ENCODE measurements at regions not wholly inside any gene's neighbourhood (a gene's known extent, or its start where the extent isn't known, plus 50 kb on each side); places are given as distances from the start of the nearest gene placed in this dataset.

DNA sequence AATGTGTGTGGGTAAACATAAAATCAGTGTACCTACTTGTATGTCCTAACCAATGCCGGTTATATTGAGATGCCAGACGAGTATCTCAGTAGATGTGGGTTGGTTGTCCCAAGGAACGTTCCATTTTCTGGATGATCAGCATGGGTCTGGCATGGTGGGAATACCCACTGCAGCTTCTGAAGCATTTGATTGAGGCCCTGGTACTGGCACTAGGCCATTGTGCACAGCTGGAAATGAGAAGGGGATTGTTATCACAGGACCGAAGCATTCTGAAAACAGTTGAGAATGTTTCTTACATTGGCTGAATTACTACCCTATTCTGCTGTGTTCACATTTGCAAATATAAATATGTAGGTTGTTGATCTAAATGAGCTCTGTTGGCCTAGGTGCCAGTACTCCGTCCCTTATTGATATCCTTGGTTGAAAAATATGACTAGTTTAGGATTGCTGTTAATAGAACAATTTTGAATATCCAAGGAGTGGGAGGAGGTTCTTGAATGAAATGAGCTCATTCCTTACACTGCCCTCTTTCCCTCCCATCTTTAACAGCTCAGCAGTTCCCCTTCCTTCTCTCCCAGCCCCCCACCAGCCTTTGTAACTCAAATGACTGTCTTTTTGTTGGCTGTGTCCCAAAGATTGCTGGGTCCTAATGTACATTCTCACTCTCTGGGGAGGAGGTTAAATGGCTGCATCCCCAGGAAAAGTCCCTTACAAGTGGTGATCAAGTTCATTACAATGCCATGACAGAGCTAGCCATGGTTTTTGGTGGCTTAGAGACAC is 293.3 kb upstream of the TPM1 start:
- no peak for DNase-seq (ENCODE audit: low read depth)

DNA sequence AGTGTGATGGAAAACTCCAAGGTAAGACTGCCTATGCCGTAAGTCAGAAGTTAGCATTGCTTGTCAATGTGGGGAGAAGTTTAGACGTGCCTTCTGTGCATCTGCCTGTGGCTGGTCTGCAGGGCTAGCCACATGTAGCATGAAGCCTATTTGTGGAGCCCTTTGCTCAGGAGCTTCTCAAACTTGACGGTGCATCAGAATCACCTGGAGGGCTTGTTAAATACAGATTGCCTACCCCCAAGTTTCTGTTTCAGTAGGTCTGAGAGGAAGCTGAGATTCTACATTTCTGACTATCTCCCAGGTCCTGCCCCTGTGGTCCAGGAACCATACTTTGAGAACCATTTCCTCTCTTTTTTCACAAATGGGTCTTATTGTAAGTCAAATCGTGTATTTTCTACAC is 292.1 kb upstream of the TPM1 start:
- no peak for DNase-seq (ENCODE audit: low read depth)

DNA sequence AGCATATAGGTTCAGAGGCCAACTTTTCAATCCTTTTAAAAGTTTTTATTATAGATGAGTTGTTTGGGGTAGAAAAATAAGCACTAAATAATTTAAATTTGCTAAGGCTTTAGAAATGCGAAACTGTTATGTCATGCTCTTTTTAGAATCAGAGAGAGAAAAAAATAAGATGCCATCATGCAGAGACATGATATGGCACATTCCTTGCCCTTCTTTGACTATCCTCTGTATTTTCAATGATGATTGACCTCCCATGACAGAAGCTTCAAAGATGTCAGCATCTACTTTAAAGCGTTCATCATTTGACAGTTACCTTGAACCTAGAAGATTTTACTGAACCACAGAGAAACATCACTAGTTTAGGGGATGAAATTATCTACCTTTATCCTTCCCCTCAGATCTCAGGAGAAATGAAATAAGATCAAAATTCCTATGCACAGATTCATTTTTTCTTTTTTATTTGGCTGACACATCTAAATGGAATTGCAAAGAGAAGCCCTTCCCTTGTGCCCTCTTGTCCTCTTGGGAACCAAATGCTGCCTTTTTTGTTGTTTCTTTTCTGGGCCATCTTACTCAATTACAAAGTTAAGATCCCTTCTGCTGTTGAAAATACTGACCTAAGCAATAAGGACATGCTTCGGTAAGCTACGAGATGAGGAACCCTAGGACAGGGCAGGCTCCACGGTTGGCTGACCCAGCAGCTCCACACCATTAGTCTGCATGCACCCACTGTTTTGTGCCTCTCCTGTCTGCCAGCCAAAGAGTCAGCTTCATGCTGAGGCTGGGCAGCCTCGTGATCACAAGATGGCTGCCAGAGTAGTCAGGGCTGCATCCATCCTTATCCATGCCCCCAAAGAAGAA is 289.7 kb upstream of the TPM1 start:
- no peak for DNase-seq (ENCODE audit: low read depth)

DNA sequence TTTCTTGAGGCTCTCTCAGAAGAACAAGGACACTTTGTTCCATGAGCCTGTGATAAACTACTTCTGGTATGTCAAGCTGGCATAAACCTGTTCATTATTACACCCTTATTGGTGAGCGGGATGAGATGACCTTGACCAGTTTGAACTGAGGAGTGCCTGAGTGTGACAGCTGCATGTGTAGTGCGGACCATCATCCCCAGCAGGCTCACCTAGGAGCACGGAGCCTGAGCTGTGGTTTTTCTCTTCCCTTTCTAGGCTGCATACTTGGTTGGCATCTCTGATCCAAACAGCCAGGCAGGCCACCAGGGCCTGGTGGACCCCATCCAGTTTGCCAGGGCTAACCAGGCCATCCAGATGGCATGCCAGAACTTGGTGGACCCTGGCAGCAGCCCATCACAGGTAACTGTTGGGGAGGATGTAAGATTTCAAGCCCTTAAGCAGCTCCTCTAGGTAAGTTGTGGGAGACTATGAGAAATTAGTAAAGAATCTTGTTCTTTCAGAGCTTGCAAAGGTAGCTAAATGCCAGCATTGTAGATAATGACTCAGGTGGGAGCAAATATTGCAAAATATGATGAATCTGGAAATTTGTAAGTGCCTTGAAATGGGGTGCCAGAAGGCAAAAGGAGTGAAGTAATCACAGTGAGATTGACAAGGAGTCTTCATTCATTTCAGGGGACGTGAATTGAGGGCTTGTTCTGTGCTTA is 288.9 kb upstream of the TPM1 start:
- no peak for DNase-seq (ENCODE audit: low read depth)

DNA sequence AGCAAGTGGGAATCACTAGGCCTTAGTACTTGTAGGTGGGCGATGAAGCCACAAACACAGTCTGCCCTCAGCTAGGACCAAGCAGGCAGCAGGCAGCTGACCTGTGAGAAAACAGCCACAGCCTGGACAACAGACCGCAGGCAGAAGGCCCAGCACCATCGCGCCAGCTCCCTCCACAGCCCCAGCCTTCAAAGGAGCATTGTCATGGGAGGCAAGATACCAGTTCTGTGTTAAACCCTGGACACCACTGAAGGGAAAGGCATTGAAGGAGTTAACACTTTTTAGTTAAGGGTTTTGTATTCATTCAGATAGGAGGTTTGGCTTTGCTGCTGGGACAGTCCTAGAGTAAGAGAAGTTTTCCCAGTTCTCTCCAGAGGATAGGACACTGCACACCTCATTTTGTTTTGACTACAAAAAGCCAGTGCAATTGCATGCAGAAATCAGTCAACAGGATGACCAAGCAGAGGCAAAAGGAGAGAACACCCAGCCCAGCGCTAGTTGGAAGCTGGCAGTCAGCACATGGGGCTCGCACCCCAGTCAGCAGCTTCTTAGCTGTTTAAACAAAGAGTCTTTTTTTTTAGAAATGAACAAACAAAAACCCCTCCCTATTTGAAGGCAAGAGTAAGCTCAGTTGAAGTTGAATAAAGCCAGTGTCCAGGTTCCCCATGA is 286.1 kb upstream of the TPM1 start:
- no peak for DNase-seq (ENCODE audit: low read depth)

DNA sequence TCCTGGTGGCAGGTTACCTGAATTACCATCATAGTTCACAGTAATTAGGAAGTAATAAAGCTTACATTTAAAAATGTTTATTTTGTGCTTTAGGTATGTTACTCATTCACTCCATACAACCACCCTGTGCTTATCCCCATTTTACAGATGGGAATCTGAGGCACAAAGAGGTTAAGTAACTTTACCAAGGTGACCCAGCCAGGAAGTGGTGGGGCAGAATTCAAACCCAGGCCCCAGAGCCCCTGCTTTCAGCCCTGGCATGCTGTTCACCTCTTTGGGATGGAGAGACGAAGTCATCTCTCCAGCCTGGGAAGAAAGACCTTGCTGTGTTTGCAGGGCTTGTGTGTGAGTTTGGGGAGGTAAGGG is 285.6 kb upstream of the TPM1 start:
- DNase-seq (ENCODE audit: low read depth), result no peak

DNA sequence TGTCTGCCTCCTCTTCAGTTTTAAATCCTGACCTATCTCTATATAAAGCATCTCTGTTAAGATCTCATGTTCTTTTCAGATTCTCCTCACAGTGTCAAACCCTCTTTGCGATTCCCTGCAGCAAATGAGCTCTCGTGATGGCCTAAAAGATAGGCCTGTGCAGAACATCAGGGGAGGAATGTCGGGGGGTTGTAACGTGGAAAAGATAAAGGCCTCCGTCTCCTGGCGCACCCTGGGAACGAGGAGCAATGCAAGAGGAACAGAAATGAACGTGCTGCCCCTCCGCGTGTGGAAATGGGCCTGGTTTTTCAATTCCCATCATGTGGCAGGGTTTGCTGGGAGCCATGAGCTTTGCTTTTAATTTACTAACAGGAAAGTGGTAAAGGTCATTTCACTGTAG is 285.0 kb upstream of the TPM1 start:
- DNase-seq (ENCODE audit: low read depth), result no peak

DNA sequence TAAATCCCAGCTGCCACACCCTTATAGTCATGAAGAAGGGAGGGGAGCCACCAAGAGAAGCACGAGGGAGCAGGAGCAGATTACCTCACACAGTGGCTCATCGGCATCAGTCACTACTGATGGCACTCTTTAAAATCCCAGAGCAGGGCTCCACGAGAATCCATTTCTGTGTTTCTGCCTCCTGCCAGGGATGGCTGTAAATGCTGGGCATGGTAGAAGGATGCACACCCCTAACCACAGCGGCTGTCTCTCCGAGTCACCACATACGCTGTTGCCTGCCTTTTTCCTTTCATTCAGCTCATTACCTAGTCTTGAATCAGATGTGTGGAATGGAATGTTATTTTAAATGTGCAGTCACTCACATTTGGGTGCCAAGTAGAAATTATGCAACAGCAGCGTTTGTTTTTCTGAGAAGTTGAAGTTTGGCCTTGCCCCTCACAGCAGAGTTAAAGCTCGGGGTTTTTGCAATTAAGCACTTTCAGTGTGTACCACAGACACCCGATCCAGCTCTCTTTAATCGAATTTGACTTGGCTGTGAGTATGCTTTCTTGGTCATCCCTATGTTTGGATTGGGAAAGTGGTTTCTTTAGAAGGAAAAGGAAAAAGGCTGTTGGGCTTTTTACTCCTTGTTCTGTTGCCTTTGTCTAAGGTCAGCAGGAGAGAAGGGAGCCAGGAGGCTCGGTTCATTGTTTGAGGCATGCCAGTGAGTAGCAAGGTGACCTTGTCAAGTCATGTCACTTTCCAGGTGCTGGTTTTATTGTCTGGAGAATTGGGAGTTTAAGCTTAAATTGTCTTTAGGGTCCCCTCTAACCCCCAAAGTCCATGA is 284.2 kb upstream of the TPM1 start:
- no peak for DNase-seq (ENCODE audit: low read depth)

DNA sequence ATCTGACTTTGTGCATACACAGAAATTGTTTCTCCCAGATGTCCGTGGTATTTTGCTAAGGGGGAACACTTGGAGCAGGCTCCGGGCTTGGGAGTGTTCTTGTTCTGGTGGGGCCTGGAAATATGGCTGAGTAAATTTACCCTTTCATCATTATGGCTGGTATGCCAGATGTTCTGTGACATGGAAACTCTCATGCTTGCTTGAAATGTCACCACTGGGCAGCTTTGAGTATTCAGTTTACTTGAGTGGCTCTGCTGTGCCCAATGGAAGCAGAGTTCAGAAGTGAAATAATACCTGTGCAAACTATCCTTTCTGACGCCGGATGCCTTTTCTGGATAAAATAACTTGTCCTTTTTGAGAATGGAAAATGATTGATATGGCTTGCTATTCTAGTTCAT is 283.6 kb upstream of the TPM1 start:
- no peak for DNase-seq (ENCODE audit: low read depth)

DNA sequence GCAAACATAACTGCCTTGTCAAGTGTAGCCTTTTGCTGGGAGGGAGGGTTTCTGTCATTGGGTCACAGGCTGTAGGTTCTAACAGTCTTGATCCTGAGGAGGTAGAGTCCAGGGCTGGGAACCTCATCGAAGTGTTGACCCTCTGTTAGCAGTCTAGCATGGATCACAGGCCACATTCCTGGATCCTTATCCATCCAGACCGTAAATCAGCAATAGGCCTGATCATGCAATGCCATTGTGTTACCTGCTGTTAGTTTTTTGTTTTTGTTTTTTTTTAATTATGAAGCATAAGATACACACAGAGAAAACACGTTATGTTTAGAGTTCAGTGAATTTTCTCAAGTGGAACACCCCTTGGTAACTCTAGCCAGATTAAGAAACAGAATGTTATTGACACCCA is 282.0 kb upstream of the TPM1 start:
- DNase-seq (ENCODE audit: low read depth), result no peak

DNA sequence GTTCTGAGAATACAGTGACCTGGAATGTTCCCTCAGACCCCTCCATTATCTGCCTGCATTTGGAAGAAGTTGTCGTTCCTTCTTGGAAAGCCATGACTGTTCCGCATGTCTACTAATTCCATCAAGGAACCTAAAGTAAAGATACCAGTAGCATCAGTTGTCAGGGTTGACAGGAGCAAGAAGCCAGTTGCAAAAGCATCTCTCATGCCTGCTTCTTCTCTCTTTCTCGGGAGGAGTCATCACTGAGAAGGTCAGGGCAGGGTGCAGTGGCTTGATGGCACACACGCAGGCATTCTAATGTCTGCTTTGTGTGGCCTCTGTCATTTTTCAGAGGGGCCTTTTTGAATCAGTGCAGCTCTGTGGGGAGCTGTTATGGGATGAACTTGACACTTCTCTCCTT is 276.6 kb upstream of the TPM1 start:
- DNase-seq (ENCODE audit: low read depth), result no peak

DNA sequence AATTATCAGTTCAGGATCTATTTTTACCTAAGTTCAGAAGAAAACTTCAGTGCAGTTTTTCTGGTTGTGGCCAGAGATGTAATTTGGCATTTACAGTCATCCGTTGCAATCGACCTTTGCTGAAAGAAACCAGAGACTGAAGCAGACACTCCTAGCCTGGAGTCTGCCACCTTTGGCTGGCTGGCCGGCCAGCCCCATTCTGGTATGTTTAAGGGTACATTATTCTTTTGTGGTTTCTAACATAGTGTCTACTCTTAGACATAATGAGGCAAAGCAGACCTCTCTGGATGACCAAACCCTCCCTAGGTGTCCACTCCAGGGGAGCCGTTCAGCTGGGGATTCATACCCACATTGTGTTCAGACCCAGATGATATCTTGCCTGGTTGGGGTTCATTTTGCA is 275.9 kb upstream of the TPM1 start:
- DNase-seq (ENCODE audit: low read depth), result no peak

DNA sequence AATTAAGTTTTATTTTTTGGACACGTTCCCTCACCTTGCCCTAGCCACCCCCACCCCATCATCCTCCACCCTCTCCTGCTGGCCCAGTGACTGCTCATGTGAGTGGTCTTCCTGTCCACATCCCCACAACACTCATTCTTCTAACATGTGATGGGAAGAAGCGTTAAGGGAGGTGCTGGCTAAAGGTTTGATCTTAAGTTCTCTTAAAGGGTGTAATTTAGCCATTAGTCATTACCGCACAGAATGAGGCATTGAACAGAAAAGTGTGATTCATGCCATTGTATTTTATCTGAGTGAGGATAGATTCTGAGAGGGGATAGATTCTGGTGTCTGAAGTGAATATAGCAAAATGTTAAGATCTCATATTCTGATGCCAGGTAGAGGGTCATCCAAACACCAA is 272.9 kb upstream of the TPM1 start:
- DNase-seq (ENCODE audit: low read depth), result no peak

DNA sequence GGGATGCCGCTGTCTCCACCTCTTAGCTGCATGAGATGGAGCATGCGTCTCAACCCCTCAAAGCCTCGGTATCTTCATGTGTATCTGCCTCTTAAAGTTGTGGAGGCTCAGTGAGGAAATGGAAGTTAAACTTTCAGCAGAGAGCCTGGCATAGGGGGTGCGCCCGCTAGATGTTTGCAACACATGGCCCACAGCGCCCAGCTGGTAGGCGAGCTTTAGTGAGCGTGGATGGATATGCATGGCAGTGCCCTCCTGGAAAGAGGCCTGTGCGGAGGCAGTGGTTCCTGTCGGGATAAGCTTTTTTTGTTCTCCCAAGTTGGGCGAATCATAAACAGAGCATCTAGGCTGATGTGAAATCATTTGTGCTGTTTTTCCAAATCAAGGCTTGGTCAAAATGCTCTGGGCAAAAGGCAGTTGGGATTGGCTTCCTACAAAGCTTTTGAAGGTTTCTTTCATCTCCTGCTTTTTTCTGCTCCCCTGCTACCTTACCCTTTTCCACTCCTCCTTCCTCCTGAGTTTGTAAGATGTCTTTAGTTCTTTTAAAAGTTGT is 272.4 kb upstream of the TPM1 start:
- DNase-seq (ENCODE audit: low read depth), result no peak

DNA sequence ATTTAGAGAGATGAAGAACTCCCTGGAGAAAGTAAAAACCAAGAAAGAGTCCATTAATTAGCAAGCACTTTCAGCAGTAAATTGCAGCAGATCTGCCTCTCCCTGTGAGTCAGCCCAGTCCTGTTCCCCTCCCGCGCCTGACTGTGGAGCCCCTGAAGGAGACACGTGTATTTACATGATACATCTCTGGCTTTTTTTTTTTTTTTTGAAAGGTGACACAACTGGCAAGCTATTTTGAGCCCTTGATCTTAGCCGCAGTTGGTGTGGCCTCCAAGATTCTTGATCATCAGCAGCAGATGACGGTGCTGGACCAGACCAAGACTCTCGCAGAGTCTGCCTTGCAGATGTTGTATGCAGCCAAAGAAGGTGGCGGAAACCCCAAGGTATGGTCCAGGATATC is 271.8 kb upstream of the TPM1 start:
- DNase-seq (ENCODE audit: low read depth), result no peak

DNA sequence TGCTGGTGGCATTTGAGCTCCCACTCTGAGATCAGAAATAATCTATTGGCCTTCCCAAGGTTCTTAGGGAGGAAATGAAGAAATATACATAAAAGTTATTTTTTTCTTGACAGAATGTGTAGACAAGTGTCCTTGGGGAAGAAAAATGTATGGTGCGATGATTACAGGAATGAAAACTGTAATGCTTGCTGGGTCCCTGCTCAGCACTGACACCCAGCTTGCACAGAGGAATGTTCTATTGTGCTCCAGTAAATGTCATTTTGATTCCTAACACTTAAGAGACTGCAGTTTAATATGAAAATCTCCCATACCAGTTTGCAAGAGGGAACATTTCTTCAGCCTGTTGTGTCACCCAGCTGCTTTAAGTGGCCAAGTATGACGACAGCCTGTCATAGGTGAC is 271.3 kb upstream of the TPM1 start:
- no peak for DNase-seq (ENCODE audit: low read depth)

DNA sequence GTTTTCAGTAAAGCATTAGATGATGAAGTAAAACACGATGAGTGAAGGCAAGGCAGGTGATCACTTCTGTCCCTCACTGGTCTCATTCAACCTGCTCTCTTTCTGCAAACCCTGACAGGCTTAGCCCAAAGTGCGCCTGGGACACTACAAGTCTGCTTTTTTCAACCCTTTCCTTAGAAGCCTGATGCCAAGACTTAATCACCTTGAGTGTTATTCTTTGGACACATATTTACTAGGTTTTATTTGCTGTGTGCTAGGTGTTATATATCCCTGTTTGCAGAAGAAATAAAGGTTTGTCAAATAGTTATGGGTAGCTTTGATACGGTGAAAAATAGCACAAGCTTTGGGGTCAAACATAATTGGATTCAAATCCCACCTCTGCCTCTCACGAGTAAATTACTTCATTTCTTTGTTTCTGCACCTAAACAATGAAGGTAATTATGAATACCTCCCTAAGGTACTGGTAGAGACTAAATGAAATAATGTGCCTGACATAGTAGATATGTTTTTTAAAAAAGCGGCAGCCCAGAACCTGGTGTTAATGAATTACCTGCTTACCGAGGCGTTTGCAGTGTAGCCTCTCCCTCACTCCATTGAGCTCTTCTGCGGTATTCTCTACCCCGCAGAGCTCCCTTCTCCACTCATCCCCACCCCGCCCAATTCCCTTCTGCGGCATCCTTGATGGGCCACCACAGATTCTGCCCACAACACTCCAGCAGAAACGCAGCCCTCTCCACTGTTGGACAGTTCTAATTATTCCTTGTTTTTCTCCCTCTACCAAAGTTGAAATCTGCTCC is 269.0 kb upstream of the TPM1 start:
- DNase-seq (ENCODE audit: low read depth), result no peak

DNA sequence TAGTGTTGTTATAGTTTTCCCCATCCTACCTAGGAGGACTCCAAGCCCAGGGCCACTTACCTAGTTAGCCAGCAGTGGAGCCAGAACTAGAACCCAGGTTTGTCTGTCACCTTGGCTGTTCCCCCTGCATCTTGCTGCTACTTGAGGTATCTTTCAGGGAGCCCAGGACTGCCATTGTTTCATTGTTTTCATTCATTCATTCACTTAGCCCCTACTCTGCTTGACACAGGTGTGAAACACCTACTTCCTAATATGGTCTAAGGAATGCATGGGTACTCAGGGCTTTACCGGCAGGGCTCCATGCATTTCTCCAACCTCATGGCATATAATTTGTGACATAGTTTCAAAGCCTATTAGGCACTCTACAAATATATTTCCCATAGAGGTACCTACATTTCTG is 266.6 kb upstream of the TPM1 start:
- no peak for DNase-seq (ENCODE audit: low read depth)

DNA sequence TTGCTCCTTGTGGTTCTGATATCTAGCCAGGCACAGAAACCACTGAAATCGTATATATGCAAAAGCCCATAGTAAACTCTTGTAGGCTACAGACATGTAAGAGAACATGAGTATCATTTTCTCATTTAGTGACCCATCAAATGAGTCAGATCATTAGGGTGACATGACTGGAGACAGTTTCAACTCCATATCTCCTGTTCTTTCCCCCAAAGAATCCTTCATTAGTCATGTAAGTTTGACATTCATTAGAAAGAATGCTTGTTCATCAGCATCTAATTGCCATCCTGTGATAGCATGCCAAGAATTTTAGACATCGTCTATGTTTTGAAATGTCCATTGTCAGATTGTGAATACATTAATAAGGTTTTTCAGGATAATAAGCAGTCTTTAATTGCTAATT is 264.9 kb upstream of the TPM1 start:
- DNase-seq (ENCODE audit: low read depth), result no peak

DNA sequence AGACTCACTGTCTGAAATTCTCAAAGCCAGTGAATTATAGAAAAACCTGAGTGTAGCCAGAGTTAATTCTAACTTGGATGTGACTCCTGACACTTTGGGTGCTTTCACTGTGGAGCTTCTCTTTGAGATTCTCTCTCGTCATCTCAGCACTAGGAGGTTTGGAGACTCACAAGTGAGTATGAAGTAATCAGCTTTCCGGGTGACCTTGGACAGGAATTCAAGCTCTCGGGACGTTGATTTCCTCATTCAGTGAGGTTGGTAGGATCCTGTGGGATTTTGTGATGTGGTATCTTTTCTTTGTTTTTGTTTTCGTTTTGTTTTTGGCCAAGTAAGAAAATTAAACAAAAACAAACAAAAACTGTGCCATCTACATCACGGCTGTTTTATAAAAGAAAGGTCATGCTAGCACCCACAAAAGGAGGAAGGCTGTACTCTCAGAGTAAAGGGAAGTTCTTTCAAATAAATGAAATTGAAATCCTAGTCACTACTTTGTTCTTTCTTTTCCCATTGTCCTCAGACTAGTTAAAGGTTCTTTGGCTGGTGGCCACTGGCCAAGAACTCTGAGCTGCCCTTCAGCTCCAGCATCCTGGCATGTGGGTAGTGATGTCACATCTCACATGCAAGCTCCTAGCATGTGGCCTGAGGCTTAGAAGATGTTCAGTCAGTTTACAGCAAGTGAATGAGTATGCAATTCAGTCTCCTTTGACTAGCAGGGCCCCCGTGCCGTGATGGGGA is 263.3 kb upstream of the TPM1 start:
- DNase-seq (ENCODE audit: low read depth), result no peak

Data from activated gamma-delta T cell treated with anti-CD3 and anti-CD28 coated beads, Interleukin-2, amount 50 U/mL, for 16 hours (primary cell).